HUES48 (cell line): ENCODE measurements at regions not wholly inside any gene's neighbourhood (a gene's known extent, or its start where the extent isn't known, plus 50 kb on each side); places are given as distances from the start of the nearest gene placed in this dataset.
"Not testable (repeated sequence)": the region's sequence is repeated elsewhere in the genome, so short reads cannot be mapped to it uniquely, and the experiment has no call there.

Source experiments
- H3K27ac ChIP-seq: one replicate; pipeline ENCODE4 v1.7.0; 2013; ENCODE audit warnings: low read depth, low read length, inconsistent platforms
- H3K27me3 ChIP-seq: 2 replicates; pipeline ENCODE4 v1.6.1; 2013; ENCODE audit warnings: mild to moderate bottlenecking, low read length; ENCODE audit not compliant: control insufficient read depth, insufficient read depth
- H3K36me3 ChIP-seq: 2 replicates; pipeline ENCODE4 v1.6.1; 2013; ENCODE audit warnings: low read length; ENCODE audit not compliant: control insufficient read depth, insufficient read depth
- H3K4me1 ChIP-seq: 2 replicates; pipeline ENCODE4 v1.6.1; 2013; ENCODE audit warnings: mild to moderate bottlenecking, low read length; ENCODE audit not compliant: control insufficient read depth, insufficient read depth
- H3K4me3 ChIP-seq: 2 replicates; pipeline ENCODE4 v1.5.1; 2013; ENCODE audit warnings: mild to moderate bottlenecking, low read depth, low read length
- H3K9ac ChIP-seq: 2 replicates; pipeline ENCODE4 v1.6.1; 2013; ENCODE audit warnings: mild to moderate bottlenecking, low read depth, low read length, moderate library complexity
- H3K9me3 ChIP-seq: 2 replicates; pipeline ENCODE4 v1.6.1; 2013; ENCODE audit warnings: low read length; ENCODE audit not compliant: control insufficient read depth, insufficient read depth

DNA sequence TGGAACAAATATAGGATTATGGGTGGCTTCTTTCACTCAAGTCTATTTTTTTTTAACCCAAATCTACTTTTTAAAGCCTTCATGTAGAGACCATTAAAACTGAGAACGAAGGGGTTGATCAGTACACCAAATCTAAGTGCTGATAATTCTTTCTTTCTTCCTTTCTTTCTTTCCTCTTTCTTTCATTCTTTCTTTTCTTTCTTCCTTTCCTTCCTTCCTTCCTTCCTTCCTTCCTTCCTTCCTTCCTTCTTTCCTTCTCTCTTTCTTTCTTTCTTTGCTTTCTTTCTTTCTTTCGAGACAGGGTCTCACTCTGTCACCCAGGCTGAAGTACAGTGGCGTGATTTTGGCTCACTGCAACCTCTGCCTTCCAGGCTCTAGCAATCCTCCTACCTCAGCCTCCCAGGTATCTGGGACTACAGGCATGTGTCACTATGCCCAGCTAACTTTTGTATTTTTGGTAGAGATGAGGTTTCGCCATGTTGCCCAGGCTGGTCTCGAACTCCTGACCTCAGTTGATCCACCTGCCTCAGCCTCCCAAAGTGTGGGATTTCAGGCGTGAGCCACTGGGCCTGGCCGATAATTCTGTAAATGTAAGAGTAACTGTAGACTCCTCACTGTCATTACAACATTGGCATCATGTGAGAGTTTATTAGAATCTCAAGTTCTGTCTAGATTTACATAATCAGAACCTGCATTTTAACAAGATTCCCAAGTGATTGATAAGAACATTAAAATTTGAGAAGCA is 236.4 kb downstream of the TFEC start:
- H3K27ac ChIP-seq, result no peak overlapping the region
- H3K27me3 ChIP-seq, result no peaks in the 10 kb centered on the region
- H3K9ac ChIP-seq, result no peak overlapping the region
- H3K4me1 ChIP-seq, result peaks cover 10% of the 10 kb centered on the region; the same call in 1 of the 2 replicates
- no peak overlapping the region for H3K4me3 ChIP-seq
- H3K9me3 ChIP-seq, result no peaks in the 10 kb centered on the region
- H3K36me3 ChIP-seq, result no peaks in the 10 kb centered on the region

DNA sequence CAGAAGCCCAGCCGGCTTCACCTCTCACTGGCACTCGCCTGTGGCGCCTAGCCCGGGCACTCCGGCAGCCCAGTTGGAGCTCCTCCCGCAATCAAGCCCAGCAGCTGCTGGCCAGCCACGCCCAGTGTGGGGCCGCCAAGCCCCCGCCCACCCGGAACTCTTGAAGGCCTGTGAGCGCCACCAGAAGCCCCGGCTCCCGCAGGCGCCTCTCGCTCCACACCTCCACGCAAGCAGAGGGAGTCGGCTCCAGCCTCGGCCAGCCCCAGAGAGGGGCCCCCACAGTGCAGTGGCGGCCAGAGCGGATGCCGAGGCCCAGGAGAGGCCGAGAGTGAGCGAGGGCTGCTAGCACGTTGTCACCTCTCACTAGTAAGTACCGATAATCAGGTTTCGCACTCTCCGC is 240.7 kb downstream of the TFEC start:
- no peak overlapping the region for H3K9ac ChIP-seq
- H3K27me3 ChIP-seq, result no peaks in the 10 kb centered on the region
- no peaks in the 10 kb centered on the region for H3K36me3 ChIP-seq
- H3K9me3 ChIP-seq, result no peaks in the 10 kb centered on the region
- no peak overlapping the region for H3K4me3 ChIP-seq
- H3K4me1 ChIP-seq, result peaks cover 6% of the 10 kb centered on the region
- H3K27ac ChIP-seq, result no peak overlapping the region

DNA sequence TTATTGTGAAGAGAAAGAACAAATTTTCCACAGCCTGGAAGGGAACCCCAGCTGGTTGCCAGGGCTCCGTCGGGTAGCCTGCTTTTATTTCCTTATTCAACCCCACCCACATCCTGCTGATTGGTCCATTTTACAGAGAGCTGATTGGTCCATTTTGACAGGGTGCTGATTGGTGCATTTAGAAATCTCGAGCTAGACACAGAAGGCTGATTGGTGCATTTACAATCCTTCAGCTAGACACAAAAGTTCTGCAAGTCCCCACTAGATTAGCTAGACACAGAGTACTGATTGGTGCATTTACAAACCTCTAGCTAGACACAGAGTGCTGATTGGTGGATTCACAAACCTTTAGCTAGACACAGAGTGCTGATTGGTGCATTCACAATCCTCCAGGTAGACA is 241.1 kb downstream of the TFEC start:
- not testable (repeated sequence) for H3K4me1 ChIP-seq, H3K27me3 ChIP-seq, H3K9me3 ChIP-seq, H3K36me3 ChIP-seq, H3K9ac ChIP-seq, H3K27ac ChIP-seq, H3K4me3 ChIP-seq

DNA sequence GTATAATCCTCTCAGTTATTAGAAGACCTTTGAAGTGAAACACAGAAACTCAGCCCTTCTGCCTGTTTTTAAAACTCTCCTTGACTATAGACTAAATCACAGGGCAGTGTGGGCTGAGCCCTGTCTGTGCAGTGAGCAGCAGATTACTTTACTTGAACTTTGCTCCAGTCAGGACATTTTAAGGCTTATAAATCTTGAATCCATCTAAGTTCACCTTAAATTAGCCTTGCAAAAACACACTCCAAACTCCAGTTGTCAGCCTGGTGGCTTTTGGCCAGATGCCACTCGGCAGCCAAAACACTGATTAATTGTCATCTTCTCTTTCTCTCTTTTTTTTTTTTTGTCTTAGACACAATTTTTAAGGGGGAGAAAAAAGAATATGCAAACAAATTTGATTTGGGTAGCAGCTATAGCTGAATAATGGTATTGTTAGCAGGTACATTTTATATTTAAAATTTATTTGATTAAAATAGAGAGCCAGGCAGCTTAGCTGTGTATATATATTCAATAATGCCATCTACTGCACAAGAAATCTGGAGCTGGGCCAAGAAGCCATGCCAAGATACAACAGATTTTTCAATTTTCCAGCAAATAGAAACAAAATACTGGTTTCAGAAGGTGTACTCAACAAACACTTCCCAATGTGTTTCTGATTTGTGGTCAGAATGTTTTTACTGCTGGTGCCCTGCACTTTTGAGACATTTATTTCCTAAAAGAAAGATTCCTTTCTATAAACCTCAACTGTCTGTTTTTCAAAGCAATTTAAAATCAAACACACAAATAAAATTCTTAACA is 247.7 kb downstream of the TFEC start:
- H3K27me3 ChIP-seq, result no peaks in the 10 kb centered on the region
- peaks cover 1% of the 10 kb centered on the region; the same call in 1 of the 2 replicates for H3K4me1 ChIP-seq
- H3K9ac ChIP-seq, result no peak overlapping the region
- H3K36me3 ChIP-seq, result no peaks in the 10 kb centered on the region
- H3K9me3 ChIP-seq, result no peaks in the 10 kb centered on the region
- H3K27ac ChIP-seq, result no peak overlapping the region
- H3K4me3 ChIP-seq, result no peak overlapping the region

- no peaks in the 10 kb centered on the region for H3K36me3 ChIP-seq
- no peaks in the 10 kb centered on the region for H3K9me3 ChIP-seq
- H3K9ac ChIP-seq, result no peak overlapping the region
- H3K27me3 ChIP-seq, result no peaks in the 10 kb centered on the region
- H3K4me1 ChIP-seq, result no peaks in the 10 kb centered on the region
- H3K4me3 ChIP-seq, result no peak overlapping the region
- no peak overlapping the region for H3K27ac ChIP-seq
Measured at GRCh38 chr7:115779561-115779960, 251.0 kb downstream of the TFEC start.

DNA sequence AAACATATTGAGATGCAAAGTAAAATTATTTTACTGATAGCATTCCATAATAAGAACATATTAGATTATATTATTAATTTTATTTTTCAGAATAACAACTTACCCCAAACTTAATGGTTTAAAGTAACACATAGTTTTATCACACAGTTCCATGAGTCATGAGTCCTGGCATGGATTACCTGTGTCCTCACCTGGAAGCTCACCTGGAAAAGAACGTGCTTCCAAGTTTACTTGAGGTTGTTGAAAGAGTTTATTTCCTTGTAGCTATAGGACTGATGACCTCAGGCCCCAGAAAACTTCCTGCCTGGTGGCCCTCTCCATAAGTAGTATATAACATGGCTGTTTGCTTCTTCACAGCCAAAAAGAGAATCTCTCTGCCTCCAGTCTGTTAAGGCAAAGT is 254.6 kb downstream of the TFEC start:
- Histone ChIP-seq H3K36me3 (no peaks in the 10 kb centered on the region), H3K4me3 (no peak overlapping the region), H3K4me1 (no peaks in the 10 kb centered on the region), H3K27me3 (no peaks in the 10 kb centered on the region), H3K9ac (no peak overlapping the region), H3K27ac (no peak overlapping the region), H3K9me3 (no peaks in the 10 kb centered on the region)

- no peak overlapping the region for H3K4me3 ChIP-seq
- peaks cover 16% of the 10 kb centered on the region; the same call in 1 of the 2 replicates for H3K4me1 ChIP-seq
- H3K9ac ChIP-seq, result no peak overlapping the region
- H3K36me3 ChIP-seq, result no peaks in the 10 kb centered on the region
- H3K9me3 ChIP-seq, result no peaks in the 10 kb centered on the region
- no peak overlapping the region for H3K27ac ChIP-seq
- no peaks in the 10 kb centered on the region for H3K27me3 ChIP-seq
Measured at GRCh38 chr7:115763347-115763746, 267.2 kb downstream of the TFEC start.

DNA sequence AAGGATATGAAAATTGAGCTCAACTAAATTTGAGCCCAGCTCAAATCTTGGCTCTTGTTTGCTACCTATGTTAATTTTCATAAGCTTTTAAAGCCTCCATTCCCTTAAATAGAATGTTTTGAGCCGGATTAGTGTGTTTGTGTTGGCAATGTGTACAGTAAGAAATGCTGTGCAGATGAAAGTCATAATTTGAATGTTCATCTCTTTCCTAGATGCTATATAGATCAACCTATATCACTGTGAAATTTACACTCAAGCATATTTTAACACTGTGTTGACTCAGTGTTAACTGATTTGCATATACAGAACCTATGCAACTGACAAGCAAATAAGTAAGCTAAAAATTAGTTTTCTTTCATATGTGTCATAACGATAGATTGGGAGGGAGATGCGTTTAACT is 272.5 kb downstream of the TFEC start:
- Histone ChIP-seq H3K27ac (no peak overlapping the region), H3K4me1 (no peaks in the 10 kb centered on the region), H3K27me3 (no peaks in the 10 kb centered on the region), H3K9me3 (no peaks in the 10 kb centered on the region), H3K36me3 (no peaks in the 10 kb centered on the region), H3K9ac (no peak overlapping the region), H3K4me3 (no peak overlapping the region)

- H3K36me3 ChIP-seq, result no peaks in the 10 kb centered on the region
- H3K4me1 ChIP-seq, result no peaks in the 10 kb centered on the region
- H3K9me3 ChIP-seq, result no peaks in the 10 kb centered on the region
- H3K27me3 ChIP-seq, result no peaks in the 10 kb centered on the region
- H3K4me3 ChIP-seq, result no peak overlapping the region
- no peak overlapping the region for H3K27ac ChIP-seq
- H3K9ac ChIP-seq, result no peak overlapping the region
Measured at GRCh38 chr7:115754226-115754625, 276.3 kb downstream of the TFEC start.

DNA sequence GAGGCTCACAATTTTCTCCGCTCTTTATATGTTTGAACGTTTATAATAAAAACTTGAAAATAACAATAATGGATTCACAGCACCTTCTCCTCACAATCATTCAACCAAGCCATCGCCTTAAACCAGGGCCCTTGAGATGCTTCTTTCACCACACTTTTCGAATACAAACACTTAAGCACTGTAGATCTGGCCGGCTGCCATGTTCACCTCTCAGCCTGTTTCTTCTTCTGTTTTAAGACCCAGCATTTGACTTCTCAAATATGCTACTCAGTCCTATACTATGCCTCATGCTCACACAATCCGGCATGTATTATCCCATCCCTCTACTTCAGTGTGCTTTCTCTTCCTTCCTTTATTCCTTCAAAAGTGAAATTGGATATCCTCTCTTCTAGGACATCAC is 280.6 kb downstream of the TFEC start:
- no peak overlapping the region for H3K9ac ChIP-seq
- H3K4me3 ChIP-seq, result no peak overlapping the region
- no peaks in the 10 kb centered on the region for H3K4me1 ChIP-seq
- no peaks in the 10 kb centered on the region for H3K27me3 ChIP-seq
- H3K27ac ChIP-seq, result no peak overlapping the region
- H3K9me3 ChIP-seq, result no peaks in the 10 kb centered on the region
- H3K36me3 ChIP-seq, result no peaks in the 10 kb centered on the region

- no peak overlapping the region for H3K9ac ChIP-seq
- H3K36me3 ChIP-seq, result no peaks in the 10 kb centered on the region
- no peak overlapping the region for H3K27ac ChIP-seq
- no peak overlapping the region for H3K4me3 ChIP-seq
- no peaks in the 10 kb centered on the region for H3K4me1 ChIP-seq
- H3K9me3 ChIP-seq, result no peaks in the 10 kb centered on the region
- no peaks in the 10 kb centered on the region for H3K27me3 ChIP-seq
Measured at GRCh38 chr7:115748123-115748738, 282.3 kb downstream of the TFEC start.
